Ovary (tissue), 7 donors: ENCODE measurements at regions not wholly inside any gene's neighbourhood (a gene's known extent, or its start where the extent isn't known, plus 50 kb on each side); places are given as distances from the start of the nearest gene placed in this dataset.

Experiments used
- DNase-seq, 5 donors: peaks; one replicate each; pipeline ENCODE4 v3.0.0-alpha.2; 2019 to 2020
- H3K27ac ChIP-seq, 2 donors: fragments of 200-600 bp; one replicate each; pipeline versions ENCODE4 v1.5.1 to v1.8.0; 2019 to 2022
- H3K27me3 ChIP-seq: fragments of 200-600 bp; one replicate; pipeline ENCODE4 v1.8.0; 2022
- H3K36me3 ChIP-seq: fragments of 200-600 bp; sonication (generic); one replicate; pipeline ENCODE4 v1.5.1; 2019
- H3K4me1 ChIP-seq: one replicate; pipeline ENCODE4 v1.8.1; 2013; ENCODE audit warnings: mild to moderate bottlenecking, moderate library complexity; ENCODE audit not compliant: insufficient read depth
- H3K4me3 ChIP-seq: fragments of 200-600 bp; sonication (generic); one replicate; pipeline ENCODE4 v1.5.1; 2017
- H3K9me3 ChIP-seq, 2 donors: fragments of 200-600 bp in 1 of 2; sonication (generic) in 1 of 2; one replicate each; pipeline versions ENCODE4 v1.5.1 to v1.8.1; 2013 to 2019; ENCODE audit warnings: mild to moderate bottlenecking in 1 of 2, moderate library complexity in 1 of 2
- EP300 ChIP-seq: sonication (generic); formaldehyde crosslinking; IDR thresholded peaks from one replicate; pipeline ENCODE4 v1.6.1; 2017; ENCODE audit warnings: antibody characterized with exemption
- POLR2A ChIP-seq: fragments of 450-650 bp; IDR thresholded peaks from one replicate; pipeline ENCODE4 v1.6.1; 2017; ENCODE audit warnings: antibody characterized with exemption, mild to moderate bottlenecking, moderate library complexity
- WGBS, 3 donors: extraction: QIAGEN DNeasy Blood & Tissue Kit in 1 of 3; methylation state at CpG; one replicate each; pipeline versions ENCODE4 v1.1.5 to v1.1.7; 2013 to 2017; 5-methylcytosine and 5-hydroxymethylcytosine counted together
- intact Hi-C, 4 donors: fragments of 100-400 bp; cut with DNase I; formaldehyde crosslinking; loops; one replicate each; pipeline versions ENCODE4 v1.11.0 to v1.15.1; 2022 to 2023
- TF ChIP-seq, protein P1 (sequence below), 3 donors: fragments of 450-650 bp in 2 of 3; fragments of 200-600 bp in 1 of 3; IDR thresholded peaks; one replicate each; pipeline versions ENCODE4 v1.5.1 to v1.8.0; 2016 to 2022; ENCODE audit warnings: antibody characterized with exemption in 3 of 3, mild to moderate bottlenecking in 1 of 3
- donor health status: DM: no; HTN: no; CAD: no; lungs with moderate emphysema.
- donor health status: DM: no; HTN: no; CAD: no.
- donor health status: Bipolar disorder and iron deficiency.
- donor health status: DM: no; HTN: no; CAD: no.
- donor health status: DM: yes; HTN: yes; CAD: no.

DNA sequence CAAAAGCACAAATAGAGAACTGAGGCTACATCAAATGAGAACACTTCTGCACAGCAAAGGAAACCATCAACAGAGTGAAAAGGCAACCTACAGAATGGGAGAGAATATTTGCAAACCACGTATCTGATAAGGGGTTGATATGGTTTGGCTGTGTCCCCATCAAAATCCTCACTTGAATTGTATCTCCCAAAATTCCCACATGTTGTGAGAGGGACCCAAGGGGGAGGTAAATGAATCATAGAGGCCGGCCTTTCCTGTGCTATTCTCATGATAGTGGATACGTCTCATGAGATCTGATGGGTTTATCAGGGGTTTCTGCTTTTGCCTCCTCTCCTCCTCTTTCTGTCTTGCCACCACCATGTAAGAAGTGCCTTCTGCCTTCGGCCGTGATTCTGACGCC, 120.6 kb upstream of the FRMD4A start:
- peaks cover 4% of the 10 kb centered on the region for H3K4me1 ChIP-seq
- no peaks in the 10 kb centered on the region for H3K27me3 ChIP-seq
- H3K27ac ChIP-seq, result no peak overlapping the region
- H3K36me3 ChIP-seq, result no peaks in the 10 kb centered on the region
- no peak for DNase-seq
- H3K4me3 ChIP-seq, result no peak overlapping the region
- TF ChIP-seq, protein P1, sequence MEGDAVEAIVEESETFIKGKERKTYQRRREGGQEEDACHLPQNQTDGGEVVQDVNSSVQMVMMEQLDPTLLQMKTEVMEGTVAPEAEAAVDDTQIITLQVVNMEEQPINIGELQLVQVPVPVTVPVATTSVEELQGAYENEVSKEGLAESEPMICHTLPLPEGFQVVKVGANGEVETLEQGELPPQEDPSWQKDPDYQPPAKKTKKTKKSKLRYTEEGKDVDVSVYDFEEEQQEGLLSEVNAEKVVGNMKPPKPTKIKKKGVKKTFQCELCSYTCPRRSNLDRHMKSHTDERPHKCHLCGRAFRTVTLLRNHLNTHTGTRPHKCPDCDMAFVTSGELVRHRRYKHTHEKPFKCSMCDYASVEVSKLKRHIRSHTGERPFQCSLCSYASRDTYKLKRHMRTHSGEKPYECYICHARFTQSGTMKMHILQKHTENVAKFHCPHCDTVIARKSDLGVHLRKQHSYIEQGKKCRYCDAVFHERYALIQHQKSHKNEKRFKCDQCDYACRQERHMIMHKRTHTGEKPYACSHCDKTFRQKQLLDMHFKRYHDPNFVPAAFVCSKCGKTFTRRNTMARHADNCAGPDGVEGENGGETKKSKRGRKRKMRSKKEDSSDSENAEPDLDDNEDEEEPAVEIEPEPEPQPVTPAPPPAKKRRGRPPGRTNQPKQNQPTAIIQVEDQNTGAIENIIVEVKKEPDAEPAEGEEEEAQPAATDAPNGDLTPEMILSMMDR (IDR thresholded peaks at IDR 0.05), result no peak
- no peaks in the 10 kb centered on the region for H3K9me3 ChIP-seq
- intact Hi-C loops, result no loop called here
- 77 to 89% (median 79%) methylated on average over 6 of the region's 6 CpGs for WGBS, 3 donors

DNA sequence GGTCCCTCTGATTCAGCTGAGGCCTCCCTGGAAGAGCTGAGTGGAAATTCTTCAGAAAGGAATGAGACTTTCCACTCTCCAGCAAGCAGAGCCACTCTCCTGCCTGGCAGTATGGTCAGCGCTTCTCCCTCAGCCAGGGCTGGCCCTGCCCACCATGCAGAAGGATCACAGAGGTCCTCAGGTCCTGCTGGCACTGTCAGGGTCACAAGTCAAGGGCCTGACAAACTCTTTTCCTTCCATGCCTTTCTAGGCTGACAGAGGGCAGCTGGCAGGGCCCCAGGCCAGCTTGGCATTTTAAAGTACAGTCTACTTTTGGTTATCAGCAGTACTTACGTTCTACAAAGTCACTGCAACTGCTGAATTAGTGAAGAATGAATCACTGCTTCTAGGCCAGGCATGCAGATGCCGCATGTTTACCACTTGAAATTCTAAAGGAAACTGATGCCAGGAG, 119.3 kb upstream of the FRMD4A start:
- H3K27me3 ChIP-seq, result no peaks in the 10 kb centered on the region
- no peak overlapping the region for H3K4me3 ChIP-seq
- no peak overlapping the region for H3K27ac ChIP-seq
- intact Hi-C loops, result no loop called here
- H3K4me1 ChIP-seq, result peaks cover 4% of the 10 kb centered on the region
- no peak for DNase-seq
- no peaks in the 10 kb centered on the region for H3K36me3 ChIP-seq
- TF ChIP-seq EP300 (no peak), POLR2A (no peak)
- 51 to 82% (median 69%) methylated on average over 3 of the region's 3 CpGs for WGBS, 3 donors
- no peaks in the 10 kb centered on the region for H3K9me3 ChIP-seq

DNA sequence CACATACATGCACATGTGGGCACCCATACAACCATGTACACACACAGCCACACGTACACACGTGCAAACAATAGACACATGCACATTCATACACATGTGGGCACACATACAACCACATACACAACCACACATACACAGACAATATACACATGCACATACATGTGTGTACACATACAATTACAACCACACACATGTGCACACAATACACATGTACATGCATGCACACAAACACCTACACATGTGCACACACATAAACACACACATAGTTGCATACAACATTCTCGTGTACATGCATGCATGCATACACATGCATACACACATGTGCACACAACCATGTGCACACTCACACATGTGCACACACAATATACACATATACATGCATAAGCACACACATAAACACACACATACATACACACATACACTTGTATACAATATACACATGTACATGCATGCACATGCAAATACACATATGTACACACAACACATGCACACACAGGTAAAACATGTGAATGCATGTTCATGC, 118.6 kb upstream of the FRMD4A start:
- no peak overlapping the region for H3K4me3 ChIP-seq
- TF ChIP-seq EP300, result no peak
- TF ChIP-seq, protein P1 (IDR thresholded peaks at IDR 0.05), result no peak
- no peak for TF ChIP-seq POLR2A
- H3K36me3 ChIP-seq, result no peaks in the 10 kb centered on the region
- no peaks in the 10 kb centered on the region for H3K27me3 ChIP-seq
- H3K4me1 ChIP-seq, result peaks cover 4% of the 10 kb centered on the region
- no peak for DNase-seq
- intact Hi-C loops, result no loop called here
- no peaks in the 10 kb centered on the region for H3K9me3 ChIP-seq
- no peak overlapping the region for H3K27ac ChIP-seq
- 92 to 96% (median 95%) methylated on average over 3 of the region's 3 CpGs for WGBS, 3 donors

DNA sequence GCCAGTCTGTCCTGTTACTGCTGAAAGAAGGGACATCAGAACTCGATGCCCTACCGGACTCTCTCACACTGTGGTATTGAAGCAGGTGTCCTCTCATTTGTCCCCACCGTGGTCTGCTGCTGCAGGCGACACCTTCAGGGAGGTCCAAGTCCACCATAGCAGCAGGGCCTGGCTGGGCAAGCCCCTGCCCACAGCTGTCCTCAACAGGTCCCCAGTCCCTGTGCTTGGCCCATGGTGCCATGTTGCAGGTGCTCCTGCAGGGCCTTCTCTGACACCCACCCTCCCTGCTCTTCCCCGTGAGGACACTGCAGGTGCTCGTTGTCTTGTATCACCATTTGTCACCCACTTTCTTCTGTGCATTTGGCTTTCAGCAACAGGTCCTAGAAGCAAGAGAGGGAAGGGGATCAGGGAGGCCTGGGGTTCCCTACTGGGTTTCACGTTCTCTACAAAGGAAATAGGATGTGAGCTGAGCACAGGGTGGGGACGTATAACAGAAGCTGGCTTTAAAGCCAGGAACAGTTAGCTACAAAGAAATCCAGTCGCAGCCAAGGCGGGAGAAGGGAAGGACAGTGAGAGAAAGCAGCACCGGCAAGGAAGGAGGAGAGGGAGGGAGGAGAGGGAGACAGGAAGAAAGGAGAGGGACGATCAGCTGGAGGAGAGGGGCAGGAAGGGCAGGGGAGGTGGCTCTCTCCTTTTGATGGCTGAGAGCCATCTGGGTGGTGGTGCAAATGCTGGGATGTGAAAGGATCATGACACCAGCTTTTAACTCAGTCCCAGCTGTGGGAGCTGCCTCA, 117.7 kb upstream of the FRMD4A start:
- H3K4me1 ChIP-seq, result peaks cover 1% of the 10 kb centered on the region
- TF ChIP-seq, protein P1 (IDR thresholded peaks at IDR 0.05), result no peak
- no peak for TF ChIP-seq EP300
- TF ChIP-seq POLR2A, result no peak
- 53 to 57% (median 53%) methylated on average over 12 of the region's 12 CpGs for WGBS, 3 donors
- no peaks in the 10 kb centered on the region for H3K36me3 ChIP-seq
- H3K27ac ChIP-seq, result no peak overlapping the region
- intact Hi-C loops, result no loop called here
- no peaks in the 10 kb centered on the region for H3K27me3 ChIP-seq
- H3K9me3 ChIP-seq, result no peaks in the 10 kb centered on the region
- no peak overlapping the region for H3K4me3 ChIP-seq
- DNase-seq, result no peak

DNA sequence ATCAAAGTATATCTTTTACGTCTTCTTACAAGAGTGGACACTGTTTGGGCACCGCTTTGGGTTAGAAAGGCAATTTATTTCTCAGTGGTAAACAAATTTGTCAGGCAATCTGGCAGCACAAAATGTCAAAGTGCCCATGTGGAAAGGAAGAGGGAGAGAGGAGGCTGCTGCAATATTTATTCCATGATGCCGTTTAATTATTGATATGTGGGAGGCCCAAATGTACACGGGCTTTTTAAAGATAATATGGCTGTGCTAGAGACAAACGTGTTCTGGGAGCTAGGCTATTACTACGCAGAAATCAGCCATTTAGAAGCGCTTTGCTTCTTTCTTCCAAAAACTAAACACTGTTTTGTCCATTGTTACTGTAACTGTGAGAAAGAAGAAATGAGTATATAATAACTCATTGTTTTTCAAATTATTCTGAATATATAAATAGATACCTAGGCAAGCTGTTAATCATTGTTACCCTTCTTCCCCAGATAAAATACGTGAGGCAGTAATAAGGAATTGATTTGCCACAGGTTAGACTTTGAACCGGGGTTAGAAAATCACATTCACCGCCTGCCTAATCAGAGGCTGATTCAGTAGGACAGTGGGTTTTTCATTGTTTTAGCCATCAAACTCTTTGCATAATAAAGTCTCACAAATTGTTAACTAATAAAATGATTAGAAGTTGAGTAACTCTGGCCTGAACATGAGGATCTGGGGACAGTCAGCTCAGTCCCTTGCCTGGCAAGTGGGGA, 116.5 kb upstream of the FRMD4A start:
- no peaks in the 10 kb centered on the region for H3K27me3 ChIP-seq
- H3K27ac ChIP-seq, result no peak overlapping the region
- no peak for DNase-seq
- no peaks in the 10 kb centered on the region for H3K36me3 ChIP-seq
- TF ChIP-seq POLR2A (no peak), EP300 (no peak)
- no peaks in the 10 kb centered on the region for H3K4me1 ChIP-seq
- no peak overlapping the region for H3K4me3 ChIP-seq
- 75 to 81% (median 78%) methylated on average over 10 of the region's 10 CpGs for WGBS, 3 donors
- intact Hi-C loops, result no loop called here
- no peaks in the 10 kb centered on the region for H3K9me3 ChIP-seq
